HCT116 (cell line): ENCODE measurements at regions not wholly inside any gene's neighbourhood (a gene's known extent, or its start where the extent isn't known, plus 50 kb on each side); places are given as distances from the start of the nearest gene placed in this dataset.

Experiments used
- ATAC-seq: fragments of 200-7000 bp; cut with Tn5 transposase; 2 replicates; pipeline ENCODE4 v1.9.1; 2020; ENCODE audit warnings: mild to moderate bottlenecking, moderate library complexity
- BruUV-seq: library from RNA; stranded (reverse); fragments of 400-500 nt; replicated peaks from 2 replicates; lab custom pipeline; 2021; lab: Mats Ljungman, UMichigan
- CTCF ChIA-PET: fragments of 300-600 bp; sonication (Branson Sonifier 250); formaldehyde crosslinking; loops from one replicate; lab custom pipeline; 2021; ENCODE audit warnings: antibody characterized with exemption; lab: Charles Lee
- POLR2A ChIA-PET: fragments of 300-600, 350-600 bp; sonication (Branson Sonifier 250); formaldehyde crosslinking; loops from one replicate; lab custom pipeline; 2021; ENCODE audit warnings: antibody characterized with exemption; lab: Charles Lee
- RAD21 ChIA-PET, 2 experiments: fragments of 300-600 bp; sonication (Branson Sonifier 250); formaldehyde crosslinking; loops; one replicate each; lab custom pipeline; 2023; ENCODE audit warnings: low total read pairs in 2 of 2; ENCODE audit not compliant: uncharacterized antibody in 2 of 2, unreplicated experiment in 2 of 2, low non-redundant PET in 1 of 2; lab: Charles Lee
- DNase-seq: peaks from one replicate; pipeline ENCODE4 v3.0.0-alpha.2; 2010; ENCODE audit warnings: low read depth, low spot score
- H2AFZ ChIP-seq: fragments of 200-600 bp; shearing (Covaris generic), sonication (generic); 2 replicates; pipeline ENCODE4 v1.6.1; 2017; ENCODE audit warnings: low read depth, mixed run types, mixed read lengths, antibody characterized with exemption, low read length; ENCODE audit not compliant: poor library complexity, severe bottlenecking
- H3K27ac ChIP-seq: 2 replicates; pipeline ENCODE4 v1.5.1; 2012; ENCODE audit warnings: low read depth, low read length
- H3K27me3 ChIP-seq: fragments of 200-600 bp; sonication (generic); 2 replicates; pipeline ENCODE4 v1.6.1; 2016; ENCODE audit warnings: mixed run types, low read length, mixed read lengths; ENCODE audit not compliant: insufficient read depth
- H3K36me3 ChIP-seq, 2 experiments: fragments of 200-500 bp in 1 of 2; fragments of 200-600 bp in 1 of 2; sonication (Bioruptor generic) in 1 of 2; sonication (generic) in 1 of 2; 2 replicates each; pipeline versions ENCODE4 v1.5.1 to v1.6.1; 2014 to 2016; ENCODE audit warnings: low read length in 2 of 2, inconsistent platforms in 1 of 2, mixed read lengths in 1 of 2, mixed run types in 1 of 2; ENCODE audit not compliant: insufficient read depth in 2 of 2, control insufficient read depth in 1 of 2
- H3K4me1 ChIP-seq, 2 experiments: fragments of 200-600 bp in 1 of 2; sonication (generic) in 1 of 2; 2 replicates each; pipeline versions ENCODE4 v1.5.1 to v1.6.1; 2012 to 2017; ENCODE audit warnings: low read length in 2 of 2, inconsistent platforms in 1 of 2, mild to moderate bottlenecking in 1 of 2, mixed read lengths in 1 of 2, mixed run types in 1 of 2, moderate library complexity in 1 of 2; ENCODE audit not compliant: insufficient read depth in 2 of 2, control insufficient read depth in 1 of 2
- H3K4me2 ChIP-seq: fragments of 200-600 bp; sonication (generic); 2 replicates; pipeline ENCODE4 v1.6.1; 2017; ENCODE audit warnings: mixed run types, low read length, mixed read lengths
- H3K4me3 ChIP-seq, 2 experiments: fragments of 200-600 bp in 1 of 2; sonication (generic) in 1 of 2; replicated peaks in 1 of 2; 2 replicates each; pipeline ENCODE4 v1.5.1; 2011 to 2016; ENCODE audit warnings: low read length in 2 of 2, control low read depth in 1 of 2, low read depth in 1 of 2, mild to moderate bottlenecking in 1 of 2, mixed read lengths in 1 of 2, mixed run types in 1 of 2
- H3K79me2 ChIP-seq: fragments of 200-600 bp; sonication (generic); 2 replicates; pipeline ENCODE4 v1.6.1; 2017; ENCODE audit warnings: mild to moderate bottlenecking, mixed run types, low read length, moderate library complexity, mixed read lengths; ENCODE audit not compliant: insufficient read depth
- H3K9ac ChIP-seq: fragments of 200-600 bp; sonication (generic); 2 replicates; pipeline ENCODE4 v1.6.1; 2016; ENCODE audit warnings: low read length, mixed read lengths
- H3K9me2 ChIP-seq: fragments of 200-600 bp; sonication (generic), shearing (Covaris generic); 2 replicates; pipeline ENCODE4 v1.6.1; 2017; ENCODE audit warnings: mixed run types, mild to moderate bottlenecking, moderate library complexity; ENCODE audit not compliant: insufficient read depth
- H3K9me3 ChIP-seq, 2 experiments: fragments of 200-500 bp in 1 of 2; fragments of 200-600 bp in 1 of 2; sonication (Bioruptor generic) in 1 of 2; sonication (generic) in 1 of 2; 2 replicates each; pipeline ENCODE4 v1.6.1; 2014 to 2017; ENCODE audit warnings: low read length in 2 of 2, mixed read lengths in 2 of 2, inconsistent platforms in 1 of 2, low read depth in 1 of 2, mild to moderate bottlenecking in 1 of 2, mixed run types in 1 of 2, moderate library complexity in 1 of 2; ENCODE audit not compliant: control insufficient read depth in 1 of 2, insufficient read depth in 1 of 2
- H4K20me1 ChIP-seq: fragments of 200-600 bp; sonication (generic), shearing (Covaris generic); 2 replicates; pipeline ENCODE4 v1.6.1; 2017; ENCODE audit warnings: mixed run types, mild to moderate bottlenecking, moderate library complexity; ENCODE audit not compliant: insufficient read depth
- CBX3 ChIP-seq: IDR thresholded peaks from 2 replicates; pipeline ENCODE4 v1.6.1; 2012; ENCODE audit warnings: low read depth
- CEBPB ChIP-seq: IDR thresholded peaks from 2 replicates; pipeline ENCODE4 v1.6.1; 2012; ENCODE audit warnings: low read depth
- EGR1 ChIP-seq: IDR thresholded peaks from 2 replicates; pipeline ENCODE4 v1.6.1; 2012; ENCODE audit warnings: low read depth
- ELF1 ChIP-seq: IDR thresholded peaks from 2 replicates; pipeline ENCODE4 v1.6.1; 2012; ENCODE audit warnings: low read depth, borderline replicate concordance
- EZH2 ChIP-seq: fragments of 200-600 bp; sonication (generic); IDR thresholded peaks from 2 replicates; pipeline ENCODE4 v1.6.1; 2017; ENCODE audit warnings: antibody characterized with exemption, mixed run types
- EZH2phosphoT487 ChIP-seq: fragments of 200-600 bp; IDR thresholded peaks from 2 replicates; pipeline ENCODE4 v1.6.1; 2018; ENCODE audit warnings: antibody characterized with exemption, borderline replicate concordance
- JUND ChIP-seq: IDR thresholded peaks from 2 replicates; pipeline ENCODE4 v1.6.1; 2012
- POLR2A ChIP-seq: IDR thresholded peaks from 2 replicates; pipeline ENCODE4 v1.7.0; 2011; ENCODE audit warnings: borderline replicate concordance; ENCODE audit not compliant: insufficient read depth, insufficient read length; ENCODE audit errors: extremely low read depth
- POLR2AphosphoS5 ChIP-seq: IDR thresholded peaks from 2 replicates; pipeline ENCODE4 v1.6.1; 2011; ENCODE audit warnings: mild to moderate bottlenecking, low read depth, low read length, moderate library complexity
- RAD21 ChIP-seq: IDR thresholded peaks from 2 replicates; pipeline ENCODE4 v1.6.1; 2012; ENCODE audit warnings: low read depth, mild to moderate bottlenecking
- SIN3A ChIP-seq: IDR thresholded peaks from 2 replicates; pipeline ENCODE4 v1.6.1; 2012; ENCODE audit warnings: low read depth
- SP1 ChIP-seq: IDR thresholded peaks from 2 replicates; pipeline ENCODE4 v1.6.1; 2012; ENCODE audit warnings: low read depth
- TCF7L2 ChIP-seq: IDR thresholded peaks from 2 replicates; pipeline ENCODE4 v1.7.0; 2011; ENCODE audit warnings: borderline replicate concordance, inconsistent platforms; ENCODE audit not compliant: insufficient read depth, insufficient read length; ENCODE audit errors: extremely low read depth
- YY1 ChIP-seq: IDR thresholded peaks from 2 replicates; pipeline ENCODE4 v1.6.1; 2011; ENCODE audit warnings: low read length, low read depth, moderate library complexity, mild to moderate bottlenecking; ENCODE audit not compliant: insufficient replicate concordance; ENCODE audit errors: extremely low read depth
- ZFX ChIP-seq: fragments of 450-650 bp; IDR thresholded peaks from 2 replicates; pipeline ENCODE4 v1.6.1; 2017
- ZNF274 ChIP-seq: fragments of 200-500 bp; sonication (Bioruptor generic); IDR thresholded peaks from 2 replicates; pipeline ENCODE4 v1.6.1; 2014; ENCODE audit warnings: mild to moderate bottlenecking, low read depth, low read length, inconsistent platforms
- intact Hi-C: fragments of 100-400 bp; cut with micrococcal nuclease; formaldehyde crosslinking; loops from 2 replicates; pipeline ENCODE4 v1.10.0; 2022
- TF ChIP-seq, protein P1 (sequence below), 3 experiments: fragments of 200-600 bp in 1 of 3; sonication (generic) in 1 of 3; IDR thresholded peaks in 2 of 3; conservative IDR thresholded peaks in 1 of 3; 2 replicates each; pipeline ENCODE4 v1.5.1; 2012 to 2017; ENCODE audit warnings: low read depth in 2 of 3, low read length in 2 of 3, antibody characterized with exemption in 1 of 3, borderline replicate concordance in 1 of 3, control low read depth in 1 of 3, mild to moderate bottlenecking in 1 of 3, mixed read lengths in 1 of 3, mixed run types in 1 of 3, moderate library complexity in 1 of 3; ENCODE audit not compliant: insufficient read depth in 1 of 3
- TF ChIP-seq, protein P2 (sequence below): IDR thresholded peaks from 2 replicates; pipeline ENCODE4 v1.6.1; 2012
- TF ChIP-seq, protein P3 (sequence below): IDR thresholded peaks from 2 replicates; pipeline ENCODE4 v1.6.1; 2011; ENCODE audit warnings: mild to moderate bottlenecking, low read length, moderate library complexity; ENCODE audit not compliant: insufficient replicate concordance; ENCODE audit errors: extremely low read depth

DNA sequence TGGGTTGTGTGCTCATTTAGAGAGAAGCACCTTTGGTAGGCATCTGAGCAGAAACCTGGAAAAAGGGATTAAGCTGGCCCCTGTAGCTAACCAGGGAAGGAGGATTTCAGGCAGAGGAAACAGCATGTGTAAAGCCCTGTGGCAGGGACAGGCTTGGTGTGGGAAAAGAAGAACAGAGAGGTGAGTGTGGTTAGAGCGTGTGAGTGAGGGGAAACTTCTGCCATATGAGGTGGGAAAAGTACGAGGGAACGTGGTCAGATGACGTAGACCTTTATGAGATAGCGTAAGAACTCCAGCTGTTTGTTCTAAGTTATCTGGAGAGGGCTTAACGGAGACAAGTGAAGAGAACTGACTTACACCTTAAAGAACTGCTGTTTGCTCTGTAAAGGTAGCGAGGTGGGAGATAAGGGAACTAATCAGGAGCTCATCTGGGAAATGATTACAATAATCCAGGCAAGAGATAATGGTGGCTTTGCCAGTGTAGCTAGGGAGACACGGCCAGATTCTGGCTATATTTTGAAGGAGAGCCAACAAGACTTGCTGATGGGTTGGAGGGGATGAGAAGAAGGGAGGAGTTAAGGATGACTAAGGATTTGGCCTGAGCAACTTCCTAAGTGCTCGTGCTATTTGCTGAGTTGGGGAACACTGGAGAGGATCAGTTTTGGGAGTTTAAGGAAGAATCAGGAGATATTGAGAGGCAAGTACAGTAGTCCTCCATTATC is 234.0 kb downstream of the ETNK1 start (continued):
- TF ChIP-seq, protein P1, sequence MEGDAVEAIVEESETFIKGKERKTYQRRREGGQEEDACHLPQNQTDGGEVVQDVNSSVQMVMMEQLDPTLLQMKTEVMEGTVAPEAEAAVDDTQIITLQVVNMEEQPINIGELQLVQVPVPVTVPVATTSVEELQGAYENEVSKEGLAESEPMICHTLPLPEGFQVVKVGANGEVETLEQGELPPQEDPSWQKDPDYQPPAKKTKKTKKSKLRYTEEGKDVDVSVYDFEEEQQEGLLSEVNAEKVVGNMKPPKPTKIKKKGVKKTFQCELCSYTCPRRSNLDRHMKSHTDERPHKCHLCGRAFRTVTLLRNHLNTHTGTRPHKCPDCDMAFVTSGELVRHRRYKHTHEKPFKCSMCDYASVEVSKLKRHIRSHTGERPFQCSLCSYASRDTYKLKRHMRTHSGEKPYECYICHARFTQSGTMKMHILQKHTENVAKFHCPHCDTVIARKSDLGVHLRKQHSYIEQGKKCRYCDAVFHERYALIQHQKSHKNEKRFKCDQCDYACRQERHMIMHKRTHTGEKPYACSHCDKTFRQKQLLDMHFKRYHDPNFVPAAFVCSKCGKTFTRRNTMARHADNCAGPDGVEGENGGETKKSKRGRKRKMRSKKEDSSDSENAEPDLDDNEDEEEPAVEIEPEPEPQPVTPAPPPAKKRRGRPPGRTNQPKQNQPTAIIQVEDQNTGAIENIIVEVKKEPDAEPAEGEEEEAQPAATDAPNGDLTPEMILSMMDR (IDR thresholded peaks at IDR 0.05 in 2 of 3, conservative IDR thresholded peaks at IDR 0.05 in 1 of 3; ENCODE audit: borderline replicate concordance in 1 of 3, insufficient read depth in 1 of 3, low read depth in 2 of 3, low read length in 2 of 3): no peak
- TF ChIP-seq EZH2 (no peak), EGR1 (no peak), SP1 (no peak), POLR2AphosphoS5 (no peak), JUND (no peak), POLR2A (no peak), CEBPB (no peak)
- TF ChIP-seq, protein P2, sequence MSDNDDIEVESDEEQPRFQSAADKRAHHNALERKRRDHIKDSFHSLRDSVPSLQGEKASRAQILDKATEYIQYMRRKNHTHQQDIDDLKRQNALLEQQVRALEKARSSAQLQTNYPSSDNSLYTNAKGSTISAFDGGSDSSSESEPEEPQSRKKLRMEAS: no peak

DNA sequence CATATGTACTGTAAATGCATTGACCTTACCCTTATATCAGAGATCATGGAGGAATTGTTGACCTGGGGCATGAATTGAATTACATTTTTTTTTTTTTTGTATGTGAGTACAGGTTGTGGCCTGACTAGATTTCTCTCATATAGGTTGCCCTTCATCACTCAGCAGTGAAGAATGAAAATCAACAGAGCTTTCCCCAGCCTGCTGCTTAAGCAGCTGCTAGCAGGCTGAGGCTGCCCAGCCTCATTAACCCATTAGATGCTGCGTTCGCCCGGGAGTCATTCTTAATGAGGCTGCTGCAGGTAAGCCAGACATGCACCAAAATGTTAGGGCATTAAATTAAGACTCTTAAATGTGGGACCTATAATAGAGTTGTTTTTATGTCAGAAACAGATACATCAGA is 236.0 kb downstream of the ETNK1 start:
- H2AFZ ChIP-seq: no peak overlapping the region
- H3K4me3 ChIP-seq: no peak overlapping the region
- H3K79me2 ChIP-seq: no peaks in the 10 kb centered on the region
- no peaks in the 10 kb centered on the region for H4K20me1 ChIP-seq
- ChIA-PET POLR2A (no interaction called here), RAD21 (no interaction called here), CTCF (no interaction called here)
- H3K9me2 ChIP-seq: no peaks in the 10 kb centered on the region
- peaks cover 20% of the 10 kb centered on the region; the same call in 1 of the 2 replicates for H3K27me3 ChIP-seq
- H3K9me3 ChIP-seq: no peaks in the 10 kb centered on the region
- no peaks in the 10 kb centered on the region for H3K36me3 ChIP-seq
- ATAC-seq (no peak), DNase-seq (no peak)
- no peaks in the 10 kb centered on the region for H3K4me1 ChIP-seq
- no peak overlapping the region for H3K4me2 ChIP-seq
- no TSS peak for BruUV-seq
- no peak overlapping the region for H3K27ac ChIP-seq
- no peak overlapping the region for H3K9ac ChIP-seq
- intact Hi-C loops: no loop called here
- TF ChIP-seq EGR1 (no peak), CBX3 (no peak), ELF1 (no peak), SIN3A (no peak), POLR2AphosphoS5 (no peak), RAD21 (no peak), YY1 (no peak), ZNF274 (no peak), JUND (no peak), POLR2A (no peak), EZH2phosphoT487 (no peak), ZFX (no peak), EZH2 (no peak), TCF7L2 (no peak)
- TF ChIP-seq, protein P1 (IDR thresholded peaks at IDR 0.05 in 2 of 3, conservative IDR thresholded peaks at IDR 0.05 in 1 of 3; ENCODE audit: borderline replicate concordance in 1 of 3, insufficient read depth in 1 of 3, low read depth in 2 of 3, low read length in 2 of 3): no peak
- TF ChIP-seq, protein P3, sequence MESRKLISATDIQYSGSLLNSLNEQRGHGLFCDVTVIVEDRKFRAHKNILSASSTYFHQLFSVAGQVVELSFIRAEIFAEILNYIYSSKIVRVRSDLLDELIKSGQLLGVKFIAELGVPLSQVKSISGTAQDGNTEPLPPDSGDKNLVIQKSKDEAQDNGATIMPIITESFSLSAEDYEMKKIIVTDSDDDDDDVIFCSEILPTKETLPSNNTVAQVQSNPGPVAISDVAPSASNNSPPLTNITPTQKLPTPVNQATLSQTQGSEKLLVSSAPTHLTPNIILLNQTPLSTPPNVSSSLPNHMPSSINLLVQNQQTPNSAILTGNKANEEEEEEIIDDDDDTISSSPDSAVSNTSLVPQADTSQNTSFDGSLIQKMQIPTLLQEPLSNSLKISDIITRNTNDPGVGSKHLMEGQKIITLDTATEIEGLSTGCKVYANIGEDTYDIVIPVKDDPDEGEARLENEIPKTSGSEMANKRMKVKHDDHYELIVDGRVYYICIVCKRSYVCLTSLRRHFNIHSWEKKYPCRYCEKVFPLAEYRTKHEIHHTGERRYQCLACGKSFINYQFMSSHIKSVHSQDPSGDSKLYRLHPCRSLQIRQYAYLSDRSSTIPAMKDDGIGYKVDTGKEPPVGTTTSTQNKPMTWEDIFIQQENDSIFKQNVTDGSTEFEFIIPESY: no peak
